COLO829 (cell line): ENCODE measurements at regions not wholly inside any gene's neighbourhood (a gene's known extent, or its start where the extent isn't known, plus 50 kb on each side); places are given as distances from the start of the nearest gene placed in this dataset.

Source experiments
- DNase-seq: peaks from one replicate; pipeline ENCODE4 v3.0.0; 2012; ENCODE audit warnings: low spot score

DNA sequence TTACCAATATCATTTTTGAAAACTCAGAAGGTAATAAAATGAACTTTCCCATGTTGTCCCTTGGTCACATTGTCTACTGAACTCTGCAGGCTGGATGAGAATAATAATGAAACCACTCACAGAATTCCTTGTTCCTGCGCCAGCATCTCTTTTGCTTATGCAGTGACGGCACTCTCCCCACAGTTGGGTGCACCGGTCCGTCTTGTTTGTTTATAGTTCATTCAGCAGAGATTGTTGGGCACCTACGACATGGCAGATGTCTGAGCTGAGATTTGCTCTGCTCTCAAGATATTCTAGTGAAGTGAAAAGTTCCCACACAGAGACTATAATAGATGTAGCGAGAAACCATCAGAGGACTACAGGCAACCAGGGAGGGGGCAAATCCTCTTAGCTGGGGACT, 375.7 kb upstream of the CDH11 start:
- DNase-seq, result no peak

DNA sequence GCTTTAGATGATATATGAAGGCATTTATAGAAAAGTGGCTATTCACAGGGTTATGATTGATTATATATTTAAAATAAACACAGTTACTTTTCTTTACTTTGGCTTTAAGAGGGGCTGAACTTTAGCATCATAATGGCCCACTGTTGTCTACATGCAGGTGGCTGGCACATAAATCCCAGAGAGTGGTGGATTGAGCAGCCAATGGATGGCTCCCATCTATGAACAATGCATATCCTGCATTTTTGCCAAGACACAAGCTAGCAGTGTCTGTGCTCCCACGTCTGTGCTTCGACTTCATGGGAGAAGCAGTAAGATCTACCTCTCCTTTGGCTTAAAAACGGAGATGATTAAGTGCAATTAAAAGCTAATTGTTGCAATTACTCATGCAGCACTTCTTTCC, 373.2 kb upstream of the CDH11 start:
- no peak for DNase-seq

DNA sequence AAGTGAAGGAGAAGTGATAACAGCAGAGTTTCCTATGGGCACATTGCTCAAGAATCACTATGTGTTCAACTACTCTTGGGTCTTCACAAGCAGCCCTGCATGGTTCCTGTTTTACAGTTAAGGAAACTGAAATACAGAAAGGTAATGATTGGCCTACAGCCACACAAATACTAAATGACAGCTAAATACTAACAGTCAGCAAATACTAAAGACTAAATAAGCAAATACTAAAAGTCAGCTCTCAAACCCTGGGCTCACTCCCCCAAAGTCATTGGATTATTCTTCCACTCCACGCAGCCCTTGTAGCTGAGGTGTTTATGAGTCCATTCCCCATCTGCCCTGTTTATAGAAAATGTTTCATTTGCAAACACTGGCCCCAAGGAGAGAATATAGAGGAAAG, 372.7 kb upstream of the CDH11 start:
- no peak for DNase-seq

- DNase-seq, result no peak
Measured at GRCh38 chr16:65494080-65494479, 372.2 kb upstream of the CDH11 start.

GRCh38 chr16:65490286-65490685, 368.4 kb upstream of the CDH11 start:
- no peak for DNase-seq

DNA sequence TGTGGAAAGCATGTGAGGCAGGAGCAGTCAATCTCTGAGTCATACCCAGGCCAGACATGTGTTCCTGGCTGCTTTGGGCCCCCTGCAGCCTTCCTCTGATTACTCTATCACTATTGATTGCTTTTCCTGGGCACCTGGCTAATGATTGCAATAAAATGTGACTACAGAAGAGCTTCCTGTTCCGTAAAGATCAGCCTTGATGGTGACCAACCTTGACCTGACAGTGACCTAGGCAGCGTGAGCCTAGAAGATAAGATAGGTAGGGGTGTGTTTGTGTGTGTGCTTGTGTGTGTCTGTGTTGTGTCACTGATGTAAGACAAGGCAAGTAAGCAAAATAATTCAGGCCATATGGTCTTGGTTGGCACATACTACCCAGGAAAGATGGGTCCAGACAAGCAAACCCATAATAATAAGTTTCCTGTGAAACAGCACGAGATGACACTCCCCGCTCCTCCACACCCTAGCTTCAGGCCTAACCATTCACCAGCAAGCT, 367.7 kb upstream of the CDH11 start:
- DNase-seq, result no peak

DNA sequence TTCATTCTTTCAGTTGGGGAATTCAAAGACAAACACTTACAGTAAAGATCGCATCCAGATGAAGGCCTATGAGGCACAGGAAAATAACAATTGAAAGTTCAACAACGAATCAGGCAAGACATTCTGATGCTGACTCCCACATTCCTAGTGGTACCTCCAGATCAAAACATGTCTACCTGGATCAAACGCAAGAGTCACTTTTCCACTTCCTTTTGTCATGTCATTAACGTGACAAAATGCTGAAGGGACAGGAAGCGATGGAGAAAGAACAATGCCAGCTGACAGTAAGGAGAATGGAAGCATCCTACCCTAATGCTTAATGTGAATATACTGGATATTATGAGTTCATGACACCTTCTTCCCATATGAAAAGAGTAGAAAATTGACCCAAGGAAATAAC, 365.4 kb upstream of the CDH11 start:
- DNase-seq, result no peak

GRCh38 chr16:65481956-65482355, 360.1 kb upstream of the CDH11 start:
- no peak for DNase-seq

DNA sequence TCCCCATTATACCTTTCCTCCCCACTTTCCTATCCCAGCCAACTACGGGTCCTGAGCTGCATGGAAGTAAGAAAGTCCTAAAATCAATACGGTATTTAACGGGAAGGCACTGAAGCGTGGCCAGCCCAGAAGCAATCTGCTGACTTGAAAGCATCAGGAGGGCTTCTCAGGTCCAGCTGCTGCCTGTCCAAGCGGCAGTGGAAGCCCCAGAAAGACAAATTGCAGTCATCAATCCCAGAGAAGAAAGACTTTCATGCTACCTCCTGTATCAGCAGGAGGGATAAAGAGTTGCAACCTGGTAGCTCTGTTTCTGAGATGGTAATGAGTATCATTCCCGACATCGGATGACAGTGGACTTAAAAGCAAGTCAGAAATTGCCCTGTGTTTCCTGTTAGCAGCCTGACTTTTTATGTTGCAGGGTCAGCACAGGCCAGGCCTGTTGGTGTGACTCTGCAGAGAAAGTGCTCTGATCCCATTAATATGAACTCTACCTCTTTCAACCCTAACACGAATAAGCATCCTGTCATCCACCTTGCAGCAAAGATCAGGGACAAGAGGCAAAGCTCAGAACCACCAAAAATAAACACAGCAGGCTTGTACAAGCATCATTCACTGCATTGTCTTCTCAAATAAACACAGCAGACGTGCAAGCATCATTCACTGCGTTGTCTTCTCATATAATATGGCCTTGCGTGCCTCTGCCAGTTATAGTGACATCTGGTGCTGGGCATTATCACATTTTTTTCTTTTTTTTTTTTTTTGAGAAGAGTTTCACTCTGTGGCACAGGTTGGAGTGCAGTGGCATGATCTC, 358.6 kb upstream of the CDH11 start:
- DNase-seq, result no peak

DNA sequence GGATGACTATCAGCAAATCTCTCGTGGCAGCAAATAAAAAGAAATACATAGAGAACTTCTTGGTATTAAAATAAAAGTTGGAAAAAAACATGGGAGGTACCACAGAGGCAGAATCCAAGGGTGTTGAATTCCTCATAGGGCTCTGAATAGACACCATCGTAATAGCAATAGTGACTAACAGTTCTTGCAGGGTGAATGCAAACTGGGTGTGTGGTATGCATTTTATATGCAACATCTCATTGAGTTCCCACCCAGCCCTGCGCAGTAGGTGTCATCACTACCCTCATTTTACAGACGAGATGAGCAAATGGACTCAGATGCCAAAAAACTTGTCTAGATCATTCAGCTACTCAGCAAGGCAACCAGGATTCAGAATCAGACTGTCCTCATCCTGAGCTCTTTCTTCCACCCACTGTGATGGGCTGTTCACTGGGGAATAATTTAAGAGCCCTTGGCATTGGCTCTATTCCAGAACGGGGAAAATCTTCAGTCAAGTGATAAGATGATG, 354.6 kb upstream of the CDH11 start:
- DNase-seq, result no peak

GRCh38 chr16:65473699-65474098, 351.8 kb upstream of the CDH11 start:
- DNase-seq, result no peak

DNA sequence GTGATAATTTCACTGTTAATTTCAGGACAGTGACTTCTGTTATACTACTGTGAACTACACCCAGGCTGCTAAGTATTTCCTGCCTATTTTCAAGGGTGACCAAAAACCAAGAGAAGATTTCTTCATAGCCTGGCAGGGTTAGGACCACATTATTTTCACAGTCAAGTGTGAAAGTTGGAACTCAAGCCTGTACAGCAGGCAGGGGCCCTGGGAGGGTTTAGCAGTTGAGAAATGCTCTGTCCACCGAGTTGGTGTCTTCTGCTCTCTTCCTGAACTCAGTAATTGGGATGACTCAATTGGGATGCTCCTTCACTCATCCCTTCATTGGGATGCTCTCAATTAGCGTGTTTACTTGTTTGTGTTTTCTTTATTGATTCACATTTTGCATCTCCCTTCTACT, 347.3 kb upstream of the CDH11 start:
- DNase-seq, result no peak

DNA sequence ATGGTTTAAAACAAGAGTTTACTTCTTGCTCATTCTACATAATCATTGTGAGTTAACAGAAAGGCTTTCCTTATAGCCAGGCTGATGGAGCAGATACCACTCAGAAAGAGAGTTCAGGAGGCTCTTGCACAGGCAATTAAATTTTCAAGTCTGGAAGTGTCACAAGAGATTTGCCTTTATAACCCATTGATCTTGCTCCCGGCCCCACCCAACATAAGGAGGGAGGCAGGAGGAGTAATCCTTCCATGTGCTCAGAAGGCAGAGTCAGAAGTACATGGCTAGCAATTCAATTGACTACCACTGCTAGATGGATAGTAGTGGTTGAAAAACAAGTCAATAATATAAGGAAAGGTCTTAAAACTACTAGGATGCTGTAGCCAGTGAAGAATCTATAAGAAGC, 346.3 kb upstream of the CDH11 start:
- no peak for DNase-seq

GRCh38 chr16:65463652-65464260, 341.9 kb upstream of the CDH11 start:
- no peak for DNase-seq

DNA sequence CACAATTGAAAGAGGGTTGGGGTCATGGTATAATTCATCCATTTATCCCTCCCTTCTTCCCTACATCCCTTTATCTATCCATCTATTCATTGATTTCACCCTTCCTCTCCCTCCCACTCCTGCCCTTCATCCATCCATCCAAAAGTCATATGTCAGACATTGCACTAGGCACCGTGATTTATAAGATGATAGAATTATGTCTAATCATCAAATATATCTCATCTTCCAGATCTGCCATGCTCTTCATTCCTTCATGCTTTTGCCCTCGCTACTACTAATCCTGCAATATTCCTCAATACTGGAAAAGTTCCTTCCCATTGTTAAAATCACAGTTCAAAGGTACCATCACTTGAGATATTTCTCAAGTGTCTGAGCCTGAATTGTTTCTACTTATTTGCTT, 335.2 kb upstream of the CDH11 start:
- DNase-seq, result no peak

- no peak for DNase-seq
Measured at GRCh38 chr16:65455761-65456160, 333.9 kb upstream of the CDH11 start.

DNA sequence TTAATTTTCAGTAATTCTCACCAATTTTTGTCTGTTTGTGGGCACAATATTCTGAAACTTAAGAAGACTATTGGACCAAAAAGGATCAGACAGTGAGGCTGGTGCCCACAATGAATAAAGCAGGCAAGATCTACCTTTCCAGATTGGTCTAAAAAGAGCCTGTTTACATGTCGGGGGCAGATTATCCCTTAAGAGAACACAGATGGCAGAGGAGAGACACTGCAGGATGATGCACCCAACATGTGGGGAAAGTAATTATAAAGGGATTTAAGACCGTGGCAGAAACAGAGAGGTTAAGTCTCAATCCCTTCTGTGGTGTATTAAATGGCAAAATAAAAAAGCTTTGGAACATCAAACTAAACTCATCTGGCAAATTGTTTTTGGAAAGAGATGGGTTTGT, 331.8 kb upstream of the CDH11 start:
- DNase-seq, result no peak

- DNase-seq, result no peak
Measured at GRCh38 chr16:65449526-65449925, 327.7 kb upstream of the CDH11 start.

- DNase-seq, result no peak
Measured at GRCh38 chr16:65446427-65446826, 324.6 kb upstream of the CDH11 start.

DNA sequence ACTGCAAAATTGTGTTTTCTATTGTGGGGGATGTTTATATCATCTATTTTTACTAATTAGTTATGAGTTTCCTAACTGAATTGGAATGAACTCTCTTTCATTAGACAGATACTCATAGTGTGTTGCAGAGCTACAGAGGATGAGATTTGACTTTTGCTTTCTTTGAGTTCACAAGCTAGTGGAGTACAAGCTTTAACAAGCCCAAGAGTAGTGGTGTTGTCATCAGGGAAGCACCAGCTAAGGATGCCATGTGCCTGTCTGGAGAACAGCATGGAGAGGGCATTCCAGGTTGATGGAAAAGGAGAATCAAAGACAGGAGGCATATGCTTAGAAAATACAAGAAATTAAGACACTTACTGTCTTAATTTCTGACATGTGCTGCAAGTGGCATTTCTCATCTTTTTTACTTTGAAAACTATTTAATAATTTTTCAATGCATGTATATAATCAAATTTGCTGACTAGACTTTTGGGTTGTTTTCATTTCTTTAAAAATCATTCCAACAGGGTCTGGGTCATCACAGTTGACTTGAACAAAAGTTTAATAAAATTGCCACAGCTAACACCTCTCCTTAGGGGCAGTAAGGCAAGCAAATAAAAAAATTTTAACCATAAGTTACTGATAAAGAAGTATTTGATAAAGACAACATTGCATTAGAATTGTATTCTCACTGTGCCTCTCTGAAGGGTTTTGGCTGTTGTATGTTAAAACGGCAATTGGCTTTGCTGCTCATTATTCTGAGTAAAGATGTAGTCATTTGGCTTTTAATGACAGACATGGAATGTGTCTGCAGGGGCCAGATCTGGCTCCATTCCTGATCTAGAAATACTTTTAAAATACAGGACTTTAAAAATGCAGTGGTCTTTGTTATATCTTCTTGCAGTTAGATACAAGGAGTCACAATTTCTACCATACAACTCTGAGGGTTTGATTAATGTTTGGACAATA, 323.7 kb upstream of the CDH11 start:
- DNase-seq, result no peak

DNA sequence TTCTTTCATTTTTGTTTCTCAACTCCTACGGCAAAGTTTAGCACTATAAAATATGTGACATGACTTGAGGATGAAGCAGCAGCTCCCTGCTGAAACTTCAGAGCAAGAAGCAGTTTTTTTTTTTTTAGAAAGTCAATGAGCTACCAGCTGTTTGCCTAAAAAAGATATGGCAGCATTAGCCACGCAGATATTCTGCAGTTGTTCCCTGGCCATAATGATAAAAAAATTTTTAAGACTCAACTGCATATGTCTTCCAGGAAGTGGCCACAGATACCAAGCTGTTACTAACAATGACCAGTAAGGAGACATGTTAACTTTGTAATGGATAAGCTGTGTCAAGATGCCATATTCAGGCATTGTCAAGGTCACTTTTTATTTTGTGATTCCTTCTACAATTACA, 319.6 kb upstream of the CDH11 start:
- no peak for DNase-seq

DNA sequence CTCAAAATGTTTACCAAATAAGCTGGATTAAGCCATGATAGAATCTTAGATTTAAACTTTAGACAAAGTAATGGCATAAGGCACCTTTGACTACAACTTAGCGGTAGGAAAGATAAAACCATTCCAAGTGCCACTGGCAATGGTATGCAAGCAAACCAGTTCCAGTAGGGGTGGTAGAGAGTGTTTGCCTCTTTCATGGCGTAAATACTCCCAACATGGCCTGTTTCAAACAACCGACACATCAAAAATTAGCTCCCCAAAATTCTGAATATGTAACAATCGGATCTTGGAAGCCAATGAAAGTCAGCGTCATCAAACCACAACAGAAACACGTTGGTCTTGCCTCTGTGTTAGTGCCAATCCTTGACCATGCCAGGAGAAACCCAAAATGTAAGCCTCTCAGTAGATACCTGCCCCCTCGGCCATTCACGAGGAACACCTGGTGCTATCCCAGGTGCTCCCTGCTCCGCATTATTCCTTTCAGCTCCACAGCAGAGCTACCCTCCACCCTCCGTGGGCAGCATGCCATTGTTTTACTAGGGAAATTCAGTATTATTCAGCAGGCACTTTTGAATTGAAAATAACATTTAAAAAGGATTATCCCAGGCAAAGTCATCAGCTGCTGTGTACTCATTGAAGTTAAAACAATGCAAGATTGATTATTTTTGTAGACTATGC, 307.8 kb upstream of the CDH11 start:
- DNase-seq, result no peak
